GM13976 (cell line): ENCODE measurements at regions not wholly inside any gene's neighbourhood (a gene's known extent, or its start where the extent isn't known, plus 50 kb on each side); places are given as distances from the start of the nearest gene placed in this dataset.

ENCODE experiments used
- DNase-seq: peaks from one replicate; pipeline ENCODE4 v3.0.0; 2012; ENCODE audit warnings: low spot score
- in situ Hi-C: fragments of 300-500 bp; cut with MboI; formaldehyde crosslinking; loops from one replicate; pipeline ENCODE4 v1.12.0; 2022; ENCODE audit warnings: low sequenced_read_pairs, mixed read lengths, inconsistent platforms; ENCODE audit not compliant: unreplicated experiment
- TF ChIP-seq, protein P1 (sequence below): IDR thresholded peaks from 2 replicates; pipeline ENCODE4 v1.5.1; 2012; ENCODE audit warnings: borderline replicate concordance, mild to moderate bottlenecking; ENCODE audit not compliant: insufficient read depth; ENCODE audit errors: extremely low read depth, missing control alignments, control extremely low read depth

DNA sequence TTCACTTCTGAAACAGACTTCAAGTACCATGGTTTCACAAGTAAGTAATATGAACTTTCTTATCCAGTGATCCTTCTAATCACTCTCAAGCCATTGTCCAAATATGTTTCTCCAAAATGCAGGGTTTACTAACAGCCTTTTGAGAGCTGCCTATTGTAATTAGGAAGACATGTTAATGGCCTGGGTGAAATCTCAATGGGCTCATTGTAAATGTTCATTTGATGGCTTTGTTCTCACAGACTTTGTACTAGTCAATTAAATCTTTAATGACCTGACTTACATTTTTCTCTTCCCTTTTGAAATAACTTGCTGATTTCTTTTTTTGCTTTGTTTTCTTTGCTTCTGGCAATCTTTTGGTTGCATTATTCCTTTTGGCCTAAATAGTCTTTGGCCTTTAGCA, 444.8 kb downstream of the LIG4 start:
- TF ChIP-seq, protein P1, sequence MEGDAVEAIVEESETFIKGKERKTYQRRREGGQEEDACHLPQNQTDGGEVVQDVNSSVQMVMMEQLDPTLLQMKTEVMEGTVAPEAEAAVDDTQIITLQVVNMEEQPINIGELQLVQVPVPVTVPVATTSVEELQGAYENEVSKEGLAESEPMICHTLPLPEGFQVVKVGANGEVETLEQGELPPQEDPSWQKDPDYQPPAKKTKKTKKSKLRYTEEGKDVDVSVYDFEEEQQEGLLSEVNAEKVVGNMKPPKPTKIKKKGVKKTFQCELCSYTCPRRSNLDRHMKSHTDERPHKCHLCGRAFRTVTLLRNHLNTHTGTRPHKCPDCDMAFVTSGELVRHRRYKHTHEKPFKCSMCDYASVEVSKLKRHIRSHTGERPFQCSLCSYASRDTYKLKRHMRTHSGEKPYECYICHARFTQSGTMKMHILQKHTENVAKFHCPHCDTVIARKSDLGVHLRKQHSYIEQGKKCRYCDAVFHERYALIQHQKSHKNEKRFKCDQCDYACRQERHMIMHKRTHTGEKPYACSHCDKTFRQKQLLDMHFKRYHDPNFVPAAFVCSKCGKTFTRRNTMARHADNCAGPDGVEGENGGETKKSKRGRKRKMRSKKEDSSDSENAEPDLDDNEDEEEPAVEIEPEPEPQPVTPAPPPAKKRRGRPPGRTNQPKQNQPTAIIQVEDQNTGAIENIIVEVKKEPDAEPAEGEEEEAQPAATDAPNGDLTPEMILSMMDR: no peak
- in situ Hi-C loops: no loop called here
- no peak for DNase-seq

DNA sequence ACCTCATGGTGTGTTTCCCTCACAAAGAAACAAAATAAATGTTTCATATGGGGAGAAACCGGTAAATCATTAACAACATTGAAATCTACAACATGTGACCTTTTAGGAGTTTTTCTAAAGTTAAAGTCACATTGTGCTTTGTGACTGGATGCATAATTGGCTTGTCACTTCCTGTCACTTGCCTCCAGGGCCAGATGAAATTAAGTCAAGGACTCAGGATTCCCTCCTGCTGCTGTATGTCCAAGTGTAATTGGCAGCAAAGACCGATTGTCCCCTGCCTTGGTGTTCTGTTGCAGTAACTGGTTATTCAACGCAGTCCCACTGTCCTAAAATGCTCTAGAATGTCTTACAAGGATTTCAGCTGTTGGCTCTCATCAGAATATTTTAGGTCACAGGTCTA, 448.2 kb downstream of the LIG4 start:
- in situ Hi-C loops: no loop called here
- DNase-seq: no peak
- TF ChIP-seq, protein P1: no peak

DNA sequence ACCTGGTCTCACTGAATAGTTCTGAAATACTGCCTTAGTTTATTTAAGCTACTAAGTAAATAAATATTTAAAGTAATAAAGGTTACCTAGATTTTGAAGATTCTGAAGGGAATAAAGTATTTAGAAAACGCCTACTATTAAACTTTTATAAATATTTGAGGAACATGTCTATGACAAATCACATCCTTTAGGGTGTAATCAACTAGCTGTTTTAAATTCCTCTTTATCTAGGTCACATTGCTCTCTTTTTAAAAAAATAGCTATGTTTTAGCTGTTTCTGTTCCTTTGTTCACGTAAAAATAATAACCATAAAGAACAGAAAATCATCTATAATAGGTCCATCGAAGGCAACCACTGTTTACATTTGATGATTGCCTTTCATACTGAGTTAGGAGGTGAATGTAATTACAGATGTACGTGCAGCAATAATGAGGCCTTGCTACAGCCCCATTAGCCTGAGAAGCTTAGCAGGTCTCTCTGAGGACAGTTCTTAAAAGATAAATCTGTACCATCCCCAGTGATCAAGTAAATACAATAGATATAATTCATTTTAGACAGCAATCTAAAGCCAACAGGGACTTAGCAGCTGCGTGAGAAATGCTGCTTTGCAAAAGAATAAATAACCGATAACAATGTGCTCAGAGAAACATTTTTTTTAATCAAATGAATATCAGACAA, 449.5 kb downstream of the LIG4 start:
- TF ChIP-seq, protein P1: no peak
- in situ Hi-C loops: no loop called here
- DNase-seq: no peak

DNA sequence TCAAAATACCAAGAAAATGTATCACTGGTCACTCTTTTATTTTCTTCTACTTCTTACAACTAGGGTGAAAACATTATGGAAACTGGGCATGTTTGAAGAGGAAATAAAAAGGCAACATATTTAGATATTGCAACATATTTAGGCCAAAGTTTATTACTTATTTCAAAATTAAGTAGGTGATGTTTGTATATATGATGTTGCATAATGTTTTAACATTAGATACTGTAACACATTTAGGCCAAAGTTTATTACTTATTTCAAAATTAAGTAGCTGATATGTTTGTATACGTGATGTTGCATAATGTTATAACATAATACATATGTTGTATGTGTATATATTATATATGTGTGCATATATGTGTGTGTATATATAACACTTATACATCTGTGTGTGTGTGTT, 451.3 kb downstream of the LIG4 start:
- TF ChIP-seq, protein P1: no peak
- in situ Hi-C loops: no loop called here
- no peak for DNase-seq

DNA sequence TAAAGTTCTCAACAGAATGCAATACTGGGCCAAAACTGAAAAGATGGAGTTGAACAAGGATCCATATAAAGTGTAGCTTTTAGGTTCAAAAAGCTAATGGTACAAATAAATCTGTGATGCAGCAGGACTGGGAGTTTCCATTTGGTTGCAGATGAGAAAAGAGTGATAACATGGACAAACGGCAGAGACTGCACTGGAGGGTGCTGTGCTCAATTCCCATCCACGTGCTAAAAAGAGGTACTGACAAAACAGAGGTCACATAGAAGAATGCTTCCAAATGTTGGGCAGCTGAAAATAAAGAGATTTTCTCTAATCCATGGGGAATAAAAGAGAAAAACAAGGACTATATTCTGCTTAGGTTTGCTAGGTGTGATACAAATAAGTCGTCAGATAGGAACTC, 461.6 kb downstream of the LIG4 start:
- TF ChIP-seq, protein P1: no peak
- DNase-seq: no peak
- in situ Hi-C loops: no loop called here

DNA sequence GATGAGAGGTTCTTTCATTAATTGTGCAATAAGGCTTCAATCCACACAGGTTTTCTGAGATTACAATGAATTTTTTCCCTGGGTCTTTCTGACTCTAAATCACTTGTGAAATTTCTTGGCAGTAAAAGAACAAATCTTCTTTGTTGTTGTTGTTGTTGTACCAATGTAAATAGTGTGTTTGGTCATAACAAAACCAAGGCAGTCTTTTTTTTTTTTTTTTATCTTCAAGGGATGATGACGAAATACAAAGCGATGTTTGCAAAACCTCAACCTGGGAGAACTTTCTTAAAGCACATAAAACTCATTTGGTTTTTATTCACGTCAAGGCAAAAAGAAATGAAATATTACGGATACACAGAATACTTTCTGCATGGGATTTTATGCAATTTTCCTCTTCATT, 462.0 kb downstream of the LIG4 start:
- DNase-seq: no peak
- in situ Hi-C loops: no loop called here
- TF ChIP-seq, protein P1: no peak
